Activated B cell treated with CpG ODN at 0.5 μM for 24 hours (primary cell): ENCODE measurements at regions not wholly inside any gene's neighbourhood (a gene's known extent, or its start where the extent isn't known, plus 50 kb on each side); places are given as distances from the start of the nearest gene placed in this dataset.

Source experiments
- ATAC-seq: fragments of 200-7000 bp; cut with Tn5 transposase; one replicate; pipeline ENCODE4 v1.10.0; 2021; ENCODE audit warnings: low read depth, mild to moderate bottlenecking, moderate library complexity
- CTCF ChIA-PET: fragments of 350-600 bp; sonication (Branson Sonifier 250); formaldehyde crosslinking; loops from one replicate; lab custom pipeline; 2021; ENCODE audit warnings: antibody characterized with exemption; lab: Charles Lee
- POLR2A ChIA-PET: fragments of 350-600 bp; sonication (Branson Sonifier 250); formaldehyde crosslinking; loops from one replicate; lab custom pipeline; 2021; ENCODE audit warnings: antibody characterized with exemption; lab: Charles Lee
- DNase-seq: peaks from one replicate; pipeline ENCODE4 v3.0.0; 2022
- H3K27ac Mint-ChIP-seq: one replicate; pipeline ENCODE4 v1.8.0; 2020; ENCODE audit warnings: mixed read lengths
- H3K27me3 Mint-ChIP-seq: one replicate; pipeline ENCODE4 v1.8.0; 2021; ENCODE audit warnings: mixed read lengths
- H3K36me3 Mint-ChIP-seq: one replicate; pipeline ENCODE4 v1.8.0; 2021; ENCODE audit warnings: low read depth, mixed read lengths
- H3K4me1 Mint-ChIP-seq: one replicate; pipeline ENCODE4 v1.8.0; 2021; ENCODE audit warnings: mixed read lengths
- H3K4me3 Mint-ChIP-seq: one replicate; pipeline ENCODE4 v1.8.0; 2020; ENCODE audit warnings: mild to moderate bottlenecking, mixed read lengths
- H3K9me3 Mint-ChIP-seq: one replicate; pipeline ENCODE4 v1.8.0; 2020; ENCODE audit warnings: mixed read lengths
- CTCF ChIP-seq: fragments of 200-600 bp; IDR thresholded peaks from one replicate; pipeline ENCODE4 v1.8.0; 2022; ENCODE audit warnings: antibody characterized with exemption, mild to moderate bottlenecking
- intact Hi-C: fragments of 100-400 bp; cut with micrococcal nuclease; formaldehyde crosslinking; loops from one replicate; pipeline ENCODE4 v1.15.1; 2024

DNA sequence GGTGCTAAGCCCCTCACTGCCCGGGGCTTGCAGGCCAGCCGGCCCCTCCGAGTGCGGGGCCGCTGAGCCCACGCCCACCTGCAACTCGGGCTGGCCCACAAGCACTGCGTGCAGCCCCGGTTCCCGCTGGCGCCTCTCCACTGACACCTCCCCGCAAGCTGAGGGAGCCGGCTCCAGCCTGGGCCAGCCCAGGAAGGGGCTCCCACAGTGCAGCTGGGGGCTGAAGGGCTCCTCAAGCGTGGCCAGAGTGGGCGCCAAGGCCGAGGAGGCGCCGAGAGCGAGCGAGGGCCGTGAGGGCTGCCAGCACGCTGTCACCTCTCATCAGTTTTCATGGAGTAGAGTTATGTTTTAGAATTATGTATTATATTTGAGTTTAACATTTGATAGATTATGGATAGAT is 176.5 kb upstream of the FAM78B start:
- no peak for TF ChIP-seq CTCF
- H3K36me3 Mint-ChIP-seq = no peaks in the 10 kb centered on the region
- no peaks in the 10 kb centered on the region for H3K4me1 Mint-ChIP-seq
- CTCF ChIA-PET = no interaction called here
- DNase-seq (no peak), ATAC-seq (no peak)
- no peak overlapping the region for H3K27ac Mint-ChIP-seq
- no peak overlapping the region for H3K4me3 Mint-ChIP-seq
- intact Hi-C loops = no loop called here
- POLR2A ChIA-PET = no interaction called here
- H3K9me3 Mint-ChIP-seq = no peaks in the 10 kb centered on the region
- H3K27me3 Mint-ChIP-seq = no peaks in the 10 kb centered on the region

- DNase-seq = no peak
- CTCF ChIA-PET = no interaction called here
- POLR2A ChIA-PET = no interaction called here
- Mint-ChIP-seq H3K27ac (no peak overlapping the region), H3K27me3 (no peaks in the 10 kb centered on the region), H3K9me3 (no peaks in the 10 kb centered on the region), H3K36me3 (no peaks in the 10 kb centered on the region), H3K4me3 (no peak overlapping the region), H3K4me1 (no peaks in the 10 kb centered on the region)
- no peak for ATAC-seq
- TF ChIP-seq CTCF = no peak
- intact Hi-C loops = no loop called here
These were observed 183.7 kb upstream of the FAM78B start for GRCh38 chr1:166350490-166350889.

- DNase-seq (no peak), ATAC-seq (no peak)
- H3K9me3 Mint-ChIP-seq = no peaks in the 10 kb centered on the region
- H3K36me3 Mint-ChIP-seq = no peaks in the 10 kb centered on the region
- intact Hi-C loops = no loop called here
- no peak for TF ChIP-seq CTCF
- CTCF ChIA-PET = no interaction called here
- H3K4me3 Mint-ChIP-seq = no peak overlapping the region
- H3K4me1 Mint-ChIP-seq = no peaks in the 10 kb centered on the region
- no peaks in the 10 kb centered on the region for H3K27me3 Mint-ChIP-seq
- H3K27ac Mint-ChIP-seq = no peak overlapping the region
- POLR2A ChIA-PET = no interaction called here
These were observed 184.9 kb upstream of the FAM78B start for GRCh38 chr1:166351676-166352075.

DNA sequence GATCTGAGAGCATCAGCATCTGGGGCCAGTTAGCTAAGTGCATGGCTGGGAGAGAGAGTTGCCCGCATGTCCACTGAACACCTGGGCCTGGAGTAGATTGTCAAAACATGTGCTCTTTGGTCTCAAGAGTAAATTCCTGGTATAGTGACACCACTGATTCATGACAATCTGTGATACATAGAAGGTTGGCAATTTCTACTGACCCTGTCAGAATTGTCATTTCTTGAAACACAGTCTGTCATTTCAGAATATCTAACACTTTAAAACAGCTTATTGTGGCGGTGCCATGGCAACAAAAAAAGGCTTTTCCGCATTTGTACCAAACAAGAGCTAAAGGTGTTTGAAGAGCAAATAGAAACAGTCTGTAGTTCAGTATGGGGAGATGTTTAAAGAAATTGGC is 186.4 kb upstream of the FAM78B start:
- ChIA-PET CTCF (no interaction called here), POLR2A (no interaction called here)
- no peaks in the 10 kb centered on the region for H3K4me1 Mint-ChIP-seq
- H3K36me3 Mint-ChIP-seq = no peaks in the 10 kb centered on the region
- H3K9me3 Mint-ChIP-seq = no peaks in the 10 kb centered on the region
- H3K4me3 Mint-ChIP-seq = no peak overlapping the region
- intact Hi-C loops = no loop called here
- no peak overlapping the region for H3K27ac Mint-ChIP-seq
- no peak for TF ChIP-seq CTCF
- H3K27me3 Mint-ChIP-seq = no peaks in the 10 kb centered on the region
- ATAC-seq (no peak), DNase-seq (no peak)

- ATAC-seq = no peak
- no peaks in the 10 kb centered on the region for H3K4me1 Mint-ChIP-seq
These were observed 187.6 kb upstream of the FAM78B start for GRCh38 chr1:166354406-166354805.

More at GRCh38 chr1:166354406-166354805, 187.6 kb upstream of the FAM78B start:
- intact Hi-C loops = no loop called here
- DNase-seq = no peak
- ChIA-PET POLR2A (no interaction called here), CTCF (no interaction called here)
- Mint-ChIP-seq H3K36me3 (no peaks in the 10 kb centered on the region), H3K9me3 (no peaks in the 10 kb centered on the region), H3K27ac (no peak overlapping the region), H3K27me3 (no peaks in the 10 kb centered on the region), H3K4me3 (no peak overlapping the region)
- no peak for TF ChIP-seq CTCF
